ENCODE measurements at regions not wholly inside any gene's neighbourhood (a gene's known extent, or its start where the extent isn't known, plus 50 kb on each side); places are given as distances from the start of the nearest gene placed in this dataset.
"Not testable (repeated sequence)": the region's sequence is repeated elsewhere in the genome, so short reads cannot be mapped to it uniquely, and the experiment has no call there.

DNA sequence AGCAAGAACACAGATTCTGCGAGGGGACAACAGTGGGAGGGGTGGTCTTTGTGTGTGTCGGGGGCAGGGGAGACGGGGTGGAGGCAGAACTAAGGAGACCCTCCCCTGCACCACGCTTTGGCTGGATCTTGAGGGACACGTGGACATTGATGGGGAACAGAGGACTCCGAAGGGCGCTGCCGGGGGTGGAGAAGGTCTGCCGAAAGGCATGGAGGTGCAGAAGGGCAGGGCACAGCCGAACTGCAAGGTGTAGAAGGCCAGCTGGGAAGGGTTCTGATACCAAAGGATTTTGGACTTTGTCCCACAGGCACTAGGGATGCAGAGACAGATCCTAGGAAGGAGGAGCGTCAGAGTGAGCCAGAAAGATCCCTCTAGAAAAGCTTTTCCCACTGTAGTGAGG is 107.7 kb upstream of the SYT13 start:
- DNase-seq (ENCODE audit: low spot score) = no peak
- TF ChIP-seq CTCF (IDR thresholded peaks at IDR 0.05; ENCODE audit: extremely low read depth, missing control alignments) = no peak

DNA sequence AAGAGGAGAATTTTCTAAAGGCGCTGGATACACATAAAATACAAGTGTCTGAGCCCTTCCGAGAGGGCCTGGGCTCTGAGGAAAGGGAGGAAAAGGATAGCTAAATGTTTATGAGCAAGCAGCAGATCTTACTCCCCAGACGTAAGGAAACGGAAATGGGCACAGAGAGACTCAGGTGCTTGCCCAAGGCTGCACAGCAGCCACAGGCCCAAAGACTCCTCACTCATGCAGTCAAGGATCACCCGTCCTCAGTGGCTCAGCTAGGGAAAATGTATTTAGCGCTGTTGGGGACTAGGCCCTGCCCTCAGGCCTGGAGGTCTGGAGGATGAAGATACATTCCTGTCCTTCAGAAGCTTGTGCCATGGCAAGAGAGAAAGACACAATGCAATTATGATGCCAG is 107.2 kb upstream of the SYT13 start:
- no peak for DNase-seq (ENCODE audit: low spot score)
- no peak for TF ChIP-seq CTCF (IDR thresholded peaks at IDR 0.05; ENCODE audit: extremely low read depth, missing control alignments)

- DNase-seq (ENCODE audit: low spot score) = no peak
- no peak for TF ChIP-seq CTCF (IDR thresholded peaks at IDR 0.05; ENCODE audit: extremely low read depth, missing control alignments)
These were observed 106.5 kb upstream of the SYT13 start for GRCh38 chr11:45392591-45393091.

DNA sequence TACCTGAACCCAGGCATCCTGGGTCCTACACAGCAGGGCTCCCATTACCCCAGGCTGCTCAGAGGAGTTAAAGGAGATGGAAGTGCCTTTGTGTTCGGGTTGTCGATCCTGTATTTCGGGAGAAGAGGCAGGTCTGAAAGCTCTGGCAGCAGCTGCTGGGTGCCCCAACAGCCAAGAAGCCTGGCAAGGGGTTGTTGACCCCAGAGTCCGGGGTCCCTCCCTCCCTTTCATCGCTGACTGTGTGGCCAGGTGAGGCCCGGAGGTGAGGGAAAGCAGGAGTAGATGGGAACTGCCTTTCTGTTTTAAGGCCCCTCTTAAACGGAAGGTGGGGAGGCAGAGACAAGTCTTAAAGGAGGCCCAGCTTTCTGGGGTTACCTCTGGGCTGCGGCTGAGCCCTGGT is 106.0 kb upstream of the SYT13 start:
- TF ChIP-seq CTCF (IDR thresholded peaks at IDR 0.05; ENCODE audit: extremely low read depth, missing control alignments) = no peak
- no peak for DNase-seq (ENCODE audit: low spot score)

DNA sequence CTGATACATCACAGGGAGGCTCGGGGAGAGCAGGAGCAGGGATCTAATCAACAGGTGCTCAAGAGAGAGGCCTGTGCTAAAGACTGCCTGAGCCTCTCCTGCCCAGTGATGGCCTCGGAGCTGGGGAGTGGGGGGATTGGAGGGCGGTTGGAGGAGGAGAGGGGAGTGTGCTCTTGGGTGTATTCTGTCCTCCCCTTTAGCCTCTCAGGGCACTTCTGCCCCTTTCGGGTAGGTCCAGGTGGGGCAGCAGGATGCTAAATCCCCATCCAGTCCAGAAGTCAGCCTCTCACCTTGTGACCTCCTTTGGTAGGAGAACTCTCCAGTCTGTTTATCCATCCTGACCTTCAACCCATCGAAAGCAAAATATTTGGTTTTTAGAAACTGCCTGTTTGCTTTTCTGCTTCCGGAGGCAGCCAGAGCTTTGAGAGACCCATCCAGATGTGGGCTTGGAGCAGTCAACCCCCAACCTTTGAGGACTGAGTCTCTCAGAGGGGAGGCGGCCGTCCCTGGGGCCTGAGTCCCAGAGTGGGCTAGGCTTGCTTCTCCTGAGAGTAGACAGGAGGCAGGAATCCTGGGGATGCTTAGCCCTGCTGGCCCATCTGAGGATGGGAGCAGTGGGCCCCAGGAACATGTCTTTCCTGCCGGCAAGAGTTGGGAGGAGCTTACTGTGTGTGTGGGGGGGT is 105.2 kb upstream of the SYT13 start:
- no peak for TF ChIP-seq CTCF (IDR thresholded peaks at IDR 0.05; ENCODE audit: extremely low read depth, missing control alignments)
- DNase-seq (ENCODE audit: low spot score) = no peak

DNA sequence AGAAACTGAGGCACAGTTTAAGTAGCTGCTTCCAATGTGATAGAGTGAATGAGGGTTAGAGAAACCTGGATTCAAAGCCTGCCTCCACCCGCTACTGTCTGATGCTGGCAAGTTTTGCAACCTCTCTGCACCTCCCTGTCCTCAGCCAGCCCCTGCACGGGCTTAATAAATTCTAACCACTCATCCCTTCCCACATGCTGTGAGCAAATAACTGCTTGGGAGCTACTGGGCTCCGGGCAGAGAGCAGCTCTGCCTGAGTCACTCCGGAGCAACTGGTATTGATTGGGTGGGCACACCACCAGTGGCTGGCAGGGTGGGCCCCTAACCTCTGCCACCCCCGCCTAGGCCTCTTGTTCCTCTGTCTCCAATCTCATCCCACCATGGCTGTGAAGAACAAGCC is 104.3 kb upstream of the SYT13 start:
- no peak for TF ChIP-seq CTCF (IDR thresholded peaks at IDR 0.05; ENCODE audit: extremely low read depth, missing control alignments)
- DNase-seq (ENCODE audit: low spot score) = no peak

- TF ChIP-seq CTCF (IDR thresholded peaks at IDR 0.05; ENCODE audit: extremely low read depth, missing control alignments) = no peak
- no peak for DNase-seq (ENCODE audit: low spot score)
These were observed 102.3 kb upstream of the SYT13 start for GRCh38 chr11:45388472-45388871.

DNA sequence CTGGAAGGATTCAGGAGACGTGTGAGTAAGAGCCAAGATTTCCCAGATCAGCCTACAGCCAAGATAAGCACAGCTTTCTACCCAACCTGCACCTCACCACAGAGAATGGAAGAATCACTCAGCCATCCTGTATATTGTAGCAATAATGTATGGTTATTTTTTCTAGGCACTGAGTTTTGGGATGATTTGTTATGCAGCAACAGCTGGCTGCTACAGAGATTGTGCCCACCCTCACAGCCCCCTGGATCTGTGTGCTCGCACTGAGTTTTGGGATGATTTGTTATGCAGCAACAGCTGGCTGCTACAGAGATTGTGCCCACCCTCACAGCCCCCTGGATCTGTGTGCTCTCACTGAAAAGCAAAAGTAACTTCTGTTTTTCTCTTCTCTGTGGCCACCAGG is 101.7 kb upstream of the SYT13 start:
- not testable (repeated sequence) for DNase-seq (ENCODE audit: low spot score)

Data from GM20000 (cell line).